H9 (cell line): ENCODE measurements at regions not wholly inside any gene's neighbourhood (a gene's known extent, or its start where the extent isn't known, plus 50 kb on each side); places are given as distances from the start of the nearest gene placed in this dataset.

Source experiments
- DNase-seq: peaks from one replicate; pipeline ENCODE4 v3.0.0-alpha.2; 2017
- H2AFZ ChIP-seq: one replicate; pipeline ENCODE4 v1.6.1; 2013; ENCODE audit warnings: mild to moderate bottlenecking, low read length, control low read depth, moderate library complexity
- H2AK5ac ChIP-seq: 2 replicates; pipeline ENCODE4 v1.6.1; 2013; ENCODE audit warnings: low read length, control low read depth, mixed read lengths; ENCODE audit not compliant: insufficient read length
- H2BK120ac ChIP-seq: one replicate; pipeline ENCODE4 v1.6.1; 2013; ENCODE audit warnings: low read depth, mild to moderate bottlenecking, low read length, control low read depth, inconsistent platforms; ENCODE audit not compliant: poor library complexity, severe bottlenecking
- H2BK12ac ChIP-seq: 2 replicates; pipeline ENCODE4 v1.6.1; 2013; ENCODE audit warnings: low read length, control low read depth, mixed read lengths, low read depth; ENCODE audit not compliant: insufficient read length
- H2BK15ac ChIP-seq: 2 replicates; pipeline ENCODE4 v1.6.1; 2013; ENCODE audit warnings: low read depth, low read length, control low read depth
- H2BK20ac ChIP-seq: one replicate; pipeline ENCODE4 v1.6.1; 2013; ENCODE audit warnings: low read depth, mild to moderate bottlenecking, low read length, control low read depth, inconsistent platforms; ENCODE audit not compliant: poor library complexity, severe bottlenecking
- H2BK5ac ChIP-seq: 2 replicates; pipeline ENCODE4 v1.6.1; 2013; ENCODE audit warnings: low read length, control low read depth, mixed read lengths; ENCODE audit not compliant: insufficient read length
- H3K14ac ChIP-seq: 2 replicates; pipeline ENCODE4 v1.6.1; 2013; ENCODE audit warnings: low read length, control low read depth; ENCODE audit not compliant: insufficient read depth
- H3K18ac ChIP-seq: 2 replicates; pipeline ENCODE4 v1.6.1; 2013; ENCODE audit warnings: low read depth, mild to moderate bottlenecking, mixed read lengths, low read length, control low read depth; ENCODE audit not compliant: insufficient read length
- H3K23ac ChIP-seq: 2 replicates; pipeline ENCODE4 v1.6.1; 2013; ENCODE audit warnings: low read length, control low read depth, mixed read lengths, low read depth; ENCODE audit not compliant: insufficient read length
- H3K23me2 ChIP-seq: 2 replicates; pipeline ENCODE4 v1.6.1; 2013; ENCODE audit warnings: low read depth, mild to moderate bottlenecking, mixed read lengths, low read length, control low read depth; ENCODE audit not compliant: insufficient read length, poor library complexity, severe bottlenecking
- H3K27ac ChIP-seq: 2 replicates; pipeline ENCODE4 v1.5.1; 2013; ENCODE audit warnings: low read length, control low read depth, mixed read lengths, low read depth; ENCODE audit not compliant: insufficient read length
- H3K27me3 ChIP-seq: 2 replicates; pipeline ENCODE4 v1.6.1; 2013; ENCODE audit warnings: low read length, control low read depth, inconsistent platforms; ENCODE audit not compliant: insufficient read depth
- H3K4ac ChIP-seq: 2 replicates; pipeline ENCODE4 v1.6.1; 2013; ENCODE audit warnings: low read depth, mild to moderate bottlenecking, control low read depth, inconsistent platforms, low read length, moderate library complexity
- H3K4me1 ChIP-seq: 2 replicates; pipeline ENCODE4 v1.6.1; 2013; ENCODE audit warnings: low read length, control low read depth, inconsistent platforms; ENCODE audit not compliant: insufficient read depth
- H3K4me2 ChIP-seq: 2 replicates; pipeline ENCODE4 v1.6.1; 2013; ENCODE audit warnings: low read length, control low read depth, mixed read lengths; ENCODE audit not compliant: insufficient read length, insufficient read depth
- H3K56ac ChIP-seq: 2 replicates; pipeline ENCODE4 v1.6.1; 2013; ENCODE audit warnings: low read depth, mild to moderate bottlenecking, mixed read lengths, low read length, control low read depth; ENCODE audit not compliant: insufficient read length
- H3K79me1 ChIP-seq: 2 replicates; pipeline ENCODE4 v1.6.1; 2013; ENCODE audit warnings: low read depth, mild to moderate bottlenecking, moderate library complexity, low read length, control low read depth, inconsistent platforms; ENCODE audit not compliant: insufficient read depth, poor library complexity, severe bottlenecking
- H3K79me2 ChIP-seq: 2 replicates; pipeline ENCODE4 v1.6.1; 2013; ENCODE audit warnings: low read length, control low read depth, inconsistent platforms; ENCODE audit not compliant: insufficient read depth
- H3K9ac ChIP-seq: 2 replicates; pipeline ENCODE4 v1.6.1; 2013; ENCODE audit warnings: low read length, control low read depth, mixed read lengths; ENCODE audit not compliant: insufficient read length; ENCODE audit errors: extremely low read depth
- H3K9me3 ChIP-seq: one replicate; pipeline ENCODE4 v1.6.1; 2013; ENCODE audit warnings: low read depth, low read length, inconsistent platforms; ENCODE audit not compliant: control insufficient read depth
- H3T11ph ChIP-seq: one replicate; pipeline ENCODE4 v1.6.1; 2013; ENCODE audit warnings: mild to moderate bottlenecking, low read length, control low read depth, inconsistent platforms
- H4K20me1 ChIP-seq: one replicate; pipeline ENCODE4 v1.6.1; 2013; ENCODE audit not compliant: control insufficient read depth, insufficient read length, insufficient read depth
- H4K5ac ChIP-seq: 2 replicates; pipeline ENCODE4 v1.6.1; 2013; ENCODE audit warnings: low read depth, mild to moderate bottlenecking, mixed read lengths, low read length, control low read depth; ENCODE audit not compliant: insufficient read length
- H4K8ac ChIP-seq: replicated peaks from 2 replicates; pipeline ENCODE4 v1.6.1; 2013; ENCODE audit warnings: low read length, control low read depth, mixed read lengths, low read depth; ENCODE audit not compliant: insufficient read length
- H4K91ac ChIP-seq: 2 replicates; pipeline ENCODE4 v1.6.1; 2013; ENCODE audit warnings: low read depth, mild to moderate bottlenecking, moderate library complexity, mixed read lengths, low read length, control low read depth; ENCODE audit not compliant: insufficient read length
- H3K27ac Mint-ChIP-seq, 3 experiments: 2 replicates in 2 of 3; 3 replicates in 1 of 3; pipeline ENCODE4 v1.8.0; 2020 to 2021; ENCODE audit warnings: mixed read lengths in 3 of 3, mild to moderate bottlenecking in 1 of 3, moderate library complexity in 1 of 3
- H3K27me3 Mint-ChIP-seq: 2 replicates; pipeline ENCODE4 v1.8.0; 2021; ENCODE audit warnings: low read depth, mild to moderate bottlenecking, moderate library complexity, mixed read lengths
- H3K36me3 Mint-ChIP-seq, 3 experiments: 2 replicates in 2 of 3; 3 replicates in 1 of 3; pipeline ENCODE4 v1.8.0; 2020 to 2021; ENCODE audit warnings: low read depth in 3 of 3, mixed read lengths in 3 of 3; ENCODE audit not compliant: insufficient read depth in 1 of 3
- H3K4me1 Mint-ChIP-seq, 2 experiments: 2 replicates each; pipeline ENCODE4 v1.8.0; 2020; ENCODE audit warnings: mixed read lengths in 2 of 2
- H3K4me3 Mint-ChIP-seq, 2 experiments: 2 replicates in 1 of 2; 3 replicates in 1 of 2; pipeline ENCODE4 v1.8.0; 2020 to 2021; ENCODE audit warnings: mild to moderate bottlenecking in 2 of 2, mixed read lengths in 2 of 2, moderate library complexity in 1 of 2
- H3K9me3 Mint-ChIP-seq, 2 experiments: 2 replicates in 1 of 2; 3 replicates in 1 of 2; pipeline ENCODE4 v1.8.0; 2020; ENCODE audit warnings: mild to moderate bottlenecking in 2 of 2, mixed read lengths in 2 of 2, moderate library complexity in 1 of 2
- WGBS: extraction: QIAGEN DNeasy Blood & Tissue Kit; methylation state at CpG from one replicate; pipeline ENCODE4 v1.1.7; 2013; ENCODE audit warnings: missing lambda C conversion rate, low lambda C conversion rate, mixed read lengths; ENCODE audit not compliant: insufficient read length; ENCODE audit errors: extremely low coverage; 5-methylcytosine and 5-hydroxymethylcytosine counted together
- TF ChIP-seq, protein P1 (sequence below): fragments of 200-600 bp; sonication (generic); conservative IDR thresholded peaks from 3 replicates; pipeline ENCODE4 v1.8.0; 2021; ENCODE audit warnings: antibody characterized with exemption, mild to moderate bottlenecking

GRCh38 chr4:114229706-114230105 is 250.3 kb upstream of the ARSJ start:
- no peak overlapping the region for H3K23ac ChIP-seq
- H3K79me2 ChIP-seq = no peaks in the 10 kb centered on the region
- H2BK15ac ChIP-seq = no peak overlapping the region
- no peak overlapping the region for H2BK120ac ChIP-seq
- H2BK12ac ChIP-seq = no peak overlapping the region
- WGBS = no CpG with 5 or more reads among the region's 3 CpGs
- no peaks in the 10 kb centered on the region for H3K23me2 ChIP-seq
- no peaks in the 10 kb centered on the region for H3K9me3 ChIP-seq
- no peak overlapping the region for H3K56ac ChIP-seq
- H2AFZ ChIP-seq = no peak overlapping the region
- DNase-seq = no peak
- no peak overlapping the region for H3K4ac ChIP-seq
- Mint-ChIP-seq H3K36me3 (no peaks in the 10 kb centered on the region), H3K4me1 (peaks cover 12 to 13% of the 10 kb centered on the region in 2 experiments), H3K27ac (no peak overlapping the region), H3K27me3 (no peaks in the 10 kb centered on the region), H3K4me3 (no peak overlapping the region), H3K9me3 (no peaks in the 10 kb centered on the region)
- H2AK5ac ChIP-seq = no peak overlapping the region
- H4K20me1 ChIP-seq = no peaks in the 10 kb centered on the region
- H3K14ac ChIP-seq = no peak overlapping the region
- H3K79me1 ChIP-seq = no peaks in the 10 kb centered on the region
- no peak overlapping the region for H2BK5ac ChIP-seq
- TF ChIP-seq, protein P1, sequence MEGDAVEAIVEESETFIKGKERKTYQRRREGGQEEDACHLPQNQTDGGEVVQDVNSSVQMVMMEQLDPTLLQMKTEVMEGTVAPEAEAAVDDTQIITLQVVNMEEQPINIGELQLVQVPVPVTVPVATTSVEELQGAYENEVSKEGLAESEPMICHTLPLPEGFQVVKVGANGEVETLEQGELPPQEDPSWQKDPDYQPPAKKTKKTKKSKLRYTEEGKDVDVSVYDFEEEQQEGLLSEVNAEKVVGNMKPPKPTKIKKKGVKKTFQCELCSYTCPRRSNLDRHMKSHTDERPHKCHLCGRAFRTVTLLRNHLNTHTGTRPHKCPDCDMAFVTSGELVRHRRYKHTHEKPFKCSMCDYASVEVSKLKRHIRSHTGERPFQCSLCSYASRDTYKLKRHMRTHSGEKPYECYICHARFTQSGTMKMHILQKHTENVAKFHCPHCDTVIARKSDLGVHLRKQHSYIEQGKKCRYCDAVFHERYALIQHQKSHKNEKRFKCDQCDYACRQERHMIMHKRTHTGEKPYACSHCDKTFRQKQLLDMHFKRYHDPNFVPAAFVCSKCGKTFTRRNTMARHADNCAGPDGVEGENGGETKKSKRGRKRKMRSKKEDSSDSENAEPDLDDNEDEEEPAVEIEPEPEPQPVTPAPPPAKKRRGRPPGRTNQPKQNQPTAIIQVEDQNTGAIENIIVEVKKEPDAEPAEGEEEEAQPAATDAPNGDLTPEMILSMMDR = no peak
- H2BK20ac ChIP-seq = no peak overlapping the region
- no peak overlapping the region for H3T11ph ChIP-seq
- no peak overlapping the region for H4K5ac ChIP-seq
- no peak overlapping the region for H3K4me2 ChIP-seq
- no peaks in the 10 kb centered on the region for H3K4me1 ChIP-seq
- H3K9ac ChIP-seq = no peak overlapping the region
- H4K8ac ChIP-seq = no peak overlapping the region
- no peak overlapping the region for H3K27ac ChIP-seq
- H3K27me3 ChIP-seq = no peaks in the 10 kb centered on the region
- H3K18ac ChIP-seq = no peak overlapping the region
- no peak overlapping the region for H4K91ac ChIP-seq
